GM19239 (cell line): ENCODE measurements at regions not wholly inside any gene's neighbourhood (a gene's known extent, or its start where the extent isn't known, plus 50 kb on each side); places are given as distances from the start of the nearest gene placed in this dataset.
"Not testable (repeated sequence)": the region's sequence is repeated elsewhere in the genome, so short reads cannot be mapped to it uniquely, and the experiment has no call there.

Experiments
- DNase-seq: peaks from one replicate; pipeline ENCODE4 v3.0.0; 2011; ENCODE audit warnings: low spot score; ENCODE audit not compliant: insufficient read length
- FAIRE-seq: peaks from 2 replicates; lab custom pipeline; 2011; peaks lifted over from hg19 to GRCh38; lab: Jason Lieb, UNC

GRCh38 chr6:37078814-37079213 is 73.4 kb downstream of the FGD2 start:
- no peak for DNase-seq
- no peak for FAIRE-seq

- FAIRE-seq (no peak), DNase-seq (no peak)
Measured at GRCh38 chr6:37081042-37081607, 75.7 kb downstream of the FGD2 start.

GRCh38 chr6:37082390-37083130 is 77.1 kb downstream of the FGD2 start:
- FAIRE-seq (no peak), DNase-seq (no peak)

GRCh38 chr6:37083243-37084138 is 78.0 kb downstream of the FGD2 start:
- FAIRE-seq (no peak), DNase-seq (no peak)

DNA sequence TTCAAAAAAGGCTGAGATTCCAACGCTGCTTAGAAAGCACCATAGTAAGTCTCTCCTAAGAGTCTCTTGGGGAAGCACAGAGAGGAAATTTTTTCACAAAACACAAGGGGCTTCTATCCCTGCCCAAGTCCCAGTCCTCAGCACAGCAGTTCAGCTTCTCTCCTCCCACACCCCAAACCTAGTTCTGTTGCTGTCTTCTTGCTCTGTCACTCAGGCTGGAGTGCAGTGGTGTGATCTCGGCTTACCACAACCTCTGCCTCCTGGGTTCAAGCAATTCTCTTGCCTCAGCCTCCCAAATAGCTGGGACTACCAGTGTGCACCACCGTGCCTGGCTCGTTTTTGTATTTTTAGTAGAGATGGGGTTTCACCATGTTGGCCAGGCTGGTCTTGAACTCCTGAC is 79.2 kb downstream of the FGD2 start:
- not testable (repeated sequence) for FAIRE-seq, DNase-seq

DNA sequence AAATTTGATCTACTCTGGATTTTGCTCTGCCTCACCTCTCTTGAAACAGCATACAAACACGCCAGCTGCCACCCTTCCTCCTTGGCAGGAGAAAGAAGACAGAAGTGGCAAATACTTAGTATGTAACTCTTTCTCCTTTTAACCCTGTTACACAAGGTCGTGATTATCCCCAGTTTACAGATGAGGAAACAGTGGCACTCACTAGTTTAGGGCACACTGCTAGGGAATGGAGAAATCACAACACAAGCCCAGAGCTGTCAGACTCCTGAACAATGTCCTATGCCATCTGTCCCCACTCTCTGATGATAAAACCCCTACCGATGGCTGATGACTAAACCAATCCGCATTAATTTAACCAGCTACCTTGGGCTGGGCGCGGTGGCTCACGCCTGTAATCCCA is 79.7 kb downstream of the FGD2 start:
- DNase-seq (no peak), FAIRE-seq (no peak)

DNA sequence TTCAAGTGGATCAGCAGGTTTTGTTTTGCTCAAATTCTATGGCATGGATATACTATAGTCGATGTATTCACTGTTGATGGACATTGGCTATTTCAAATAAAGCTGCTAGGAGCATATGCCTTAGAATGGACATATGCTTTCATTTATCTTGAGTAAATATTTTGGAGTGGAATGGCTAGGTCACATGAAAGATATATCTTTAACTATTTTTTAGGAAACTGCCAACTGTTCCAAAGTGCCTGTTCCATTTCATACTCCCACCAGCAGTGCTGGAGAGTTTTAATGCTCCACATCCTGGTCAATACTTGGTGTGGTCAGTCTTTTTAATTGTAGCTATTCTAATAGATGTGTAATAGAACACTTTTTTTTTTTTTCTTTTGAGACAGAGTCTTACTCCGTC is 81.1 kb upstream of the PIM1 start:
- DNase-seq (no peak), FAIRE-seq (no peak)

DNA sequence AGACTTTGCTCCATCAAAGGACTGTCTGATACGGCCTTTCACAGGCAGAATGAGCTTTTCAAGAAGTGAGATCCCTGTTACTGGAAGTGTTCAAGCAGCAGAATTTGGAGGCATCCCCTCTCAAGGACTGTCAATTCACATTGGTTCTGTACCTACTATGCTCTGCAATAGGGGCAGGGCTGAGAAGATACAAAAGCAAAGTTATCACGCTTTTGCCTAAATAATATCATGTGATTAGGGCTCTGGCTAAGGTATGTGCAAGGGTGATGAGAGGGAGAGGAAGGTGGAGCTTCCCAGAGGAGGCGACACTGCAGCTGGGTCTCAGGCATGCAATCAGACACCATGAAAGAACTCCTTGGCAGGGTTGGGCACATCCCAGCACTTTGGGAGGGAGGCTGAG is 80.2 kb upstream of the PIM1 start:
- FAIRE-seq = no peak

GRCh38 chr6:37091104-37091503 is 78.8 kb upstream of the PIM1 start:
- not testable (repeated sequence) for DNase-seq, FAIRE-seq

More for the DNA sequence above, 80.2 kb upstream of the PIM1 start:
- no peak for DNase-seq

- FAIRE-seq, DNase-seq: not testable (repeated sequence)
Measured at GRCh38 chr6:37091586-37091985, 78.4 kb upstream of the PIM1 start.

DNA sequence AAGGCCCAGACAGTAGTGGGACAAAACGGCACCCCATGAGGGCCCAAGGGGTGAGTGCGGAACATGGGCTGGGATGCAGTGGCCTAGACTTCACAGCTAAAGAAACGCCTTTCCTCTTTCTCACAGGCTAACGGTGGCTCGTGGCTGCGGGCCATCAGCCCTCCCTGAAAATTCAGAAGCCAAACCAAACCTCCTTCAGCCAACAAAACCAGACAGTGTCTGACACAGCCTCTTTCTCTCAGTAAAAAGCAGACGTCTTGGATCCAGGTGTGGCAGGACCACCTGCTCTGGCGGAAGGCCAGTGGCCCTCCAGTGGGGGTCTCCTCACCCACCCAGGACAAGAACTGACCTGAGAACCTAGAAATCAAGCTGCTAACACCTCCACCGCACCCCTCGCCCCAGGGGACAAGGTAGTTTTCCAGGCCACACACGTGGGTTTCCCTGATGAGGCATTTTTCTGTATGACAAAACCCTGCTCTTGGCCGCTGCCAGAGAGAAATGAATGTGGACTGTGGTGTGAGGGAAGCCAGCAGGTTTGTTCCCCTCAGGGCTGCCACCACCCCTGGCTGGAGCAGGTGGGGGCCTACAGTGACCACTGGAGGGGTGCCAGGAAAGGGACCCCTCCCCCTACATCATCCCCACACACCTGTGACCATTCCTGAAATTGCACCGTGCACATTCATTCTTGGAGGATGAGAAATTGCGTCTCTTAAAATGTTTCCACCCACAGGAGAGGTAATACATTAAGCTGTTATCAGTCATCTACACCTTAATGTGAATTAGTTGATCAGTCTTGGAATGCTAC is 76.8 kb upstream of the PIM1 start:
- DNase-seq = no peak
- FAIRE-seq = no peak

GRCh38 chr6:37093728-37094069 is 76.3 kb upstream of the PIM1 start:
- DNase-seq (no peak), FAIRE-seq (no peak)

DNA sequence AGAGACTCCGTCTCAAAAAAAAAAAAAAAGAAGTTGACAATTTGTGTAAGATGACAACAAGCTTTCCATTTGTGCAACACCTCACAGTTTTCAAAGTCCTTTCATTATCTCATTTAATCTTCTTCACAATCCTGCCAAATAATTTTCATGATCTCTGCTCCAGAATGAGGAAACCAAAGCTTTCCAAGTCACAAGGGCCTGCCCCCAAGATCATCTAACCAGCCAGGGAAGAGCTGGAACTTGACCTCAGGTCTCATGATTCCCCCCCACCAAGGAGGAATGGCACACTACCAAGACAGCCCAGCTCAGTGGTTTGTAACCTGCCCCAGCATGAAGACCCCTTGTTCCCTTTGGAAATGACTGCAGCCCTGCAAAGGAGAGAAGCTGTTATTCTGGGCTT is 74.0 kb upstream of the PIM1 start:
- no peak for DNase-seq
- FAIRE-seq = no peak

- FAIRE-seq = no peak
- DNase-seq = no peak
Measured at GRCh38 chr6:37097335-37097734, 72.6 kb upstream of the PIM1 start.

DNA sequence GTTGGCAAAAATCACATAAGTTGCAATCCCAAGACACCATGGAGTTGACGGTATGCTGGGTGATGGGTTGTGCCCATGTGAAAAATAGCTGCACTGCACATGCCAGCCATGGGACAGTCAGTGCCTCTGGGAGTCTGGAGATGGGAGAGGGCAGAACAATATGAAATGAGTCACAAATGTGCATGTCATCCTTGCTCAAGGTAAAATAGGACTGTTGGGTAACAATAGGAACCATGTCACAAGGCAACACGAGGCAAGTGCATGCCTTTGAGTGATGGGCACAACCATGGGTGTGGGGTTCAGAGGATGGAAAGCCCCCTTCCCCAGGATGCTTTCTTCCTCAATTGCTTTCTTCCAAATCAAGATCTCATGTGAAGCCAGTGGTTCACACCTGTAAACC is 70.5 kb upstream of the PIM1 start:
- no peak for FAIRE-seq
- no peak for DNase-seq

DNA sequence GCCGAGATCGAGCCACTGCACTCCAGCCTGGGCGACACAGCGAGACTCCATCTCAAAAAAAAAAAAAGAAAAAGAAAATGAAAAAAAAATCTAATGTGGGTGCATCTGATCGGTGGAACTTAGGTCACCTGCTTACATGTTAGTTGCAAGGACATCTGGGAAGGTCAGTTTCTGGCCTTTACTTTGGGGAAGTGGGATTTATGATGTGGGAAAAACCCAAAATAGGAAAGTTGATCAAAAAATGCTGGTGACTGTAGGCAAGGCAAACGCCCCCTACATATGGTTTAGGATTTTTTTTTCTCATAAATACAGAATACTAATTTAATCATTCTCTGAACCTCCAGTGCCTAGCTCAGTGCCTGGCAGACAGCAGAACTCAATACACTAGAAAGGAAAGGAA is 69.2 kb upstream of the PIM1 start:
- FAIRE-seq (no peak), DNase-seq (no peak)

GRCh38 chr6:37101991-37102298 is 68.0 kb upstream of the PIM1 start:
- no peak for FAIRE-seq
- no peak for DNase-seq

DNA sequence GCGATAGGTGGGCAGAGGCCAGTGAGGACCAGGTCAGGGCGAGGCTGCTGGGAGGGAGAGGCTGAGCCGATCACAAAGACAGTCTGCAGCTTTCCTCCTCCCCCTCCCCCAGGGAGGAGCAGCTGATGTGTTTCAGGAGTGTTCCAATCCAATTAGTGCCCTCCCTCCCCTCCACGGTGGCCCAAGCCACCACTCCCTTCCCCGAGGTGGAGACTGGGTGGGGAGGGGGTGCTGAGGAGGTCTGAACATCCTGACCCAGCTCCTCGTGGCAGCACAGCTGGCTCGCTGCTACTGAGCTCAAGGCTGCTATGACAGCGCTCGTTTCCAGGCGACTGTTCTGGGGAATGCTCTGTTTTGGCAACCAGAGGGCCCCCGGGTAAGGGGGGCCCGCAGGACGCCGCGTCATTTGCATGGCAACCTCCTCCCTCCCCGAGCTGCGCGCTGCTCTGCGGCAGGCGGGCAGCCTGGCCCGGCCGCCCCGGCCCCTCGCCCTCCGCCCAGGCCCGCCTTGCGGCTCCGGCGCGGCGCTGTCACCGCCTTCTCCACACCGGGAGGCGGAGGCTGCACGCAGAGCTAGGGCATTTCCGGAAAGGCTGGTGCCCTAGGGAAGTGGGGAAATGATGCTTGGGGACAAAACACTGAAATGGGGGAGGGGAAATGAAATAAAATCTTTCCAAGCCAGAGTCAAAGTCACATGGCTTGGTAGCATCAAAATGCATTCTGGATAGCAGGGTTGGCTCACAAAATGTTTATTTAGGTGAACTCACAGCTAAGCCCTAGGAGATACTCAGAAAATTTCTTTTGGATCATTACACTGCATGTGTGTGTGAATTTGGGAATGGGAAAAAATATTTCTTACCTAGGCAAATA is 67.4 kb upstream of the PIM1 start:
- FAIRE-seq = peak; percentile 45
- peak; percentile 60 for DNase-seq

- no peak for DNase-seq
- no peak for FAIRE-seq
Measured at GRCh38 chr6:37103169-37104039, 66.5 kb upstream of the PIM1 start.
